GM06990 (cell line): ENCODE measurements at regions not wholly inside any gene's neighbourhood (a gene's known extent, or its start where the extent isn't known, plus 50 kb on each side); places are given as distances from the start of the nearest gene placed in this dataset.

ENCODE experiments used
- DNase-seq: peaks from one replicate; pipeline ENCODE4 v3.0.0-alpha.2; 2011; ENCODE audit not compliant: insufficient read length; ENCODE audit errors: extremely low read depth
- H3K27me3 ChIP-seq: replicated peaks from 2 replicates; pipeline ENCODE4 v1.6.0; 2011; ENCODE audit warnings: low read length; ENCODE audit not compliant: control insufficient read depth, insufficient read depth
- H3K36me3 ChIP-seq: 2 replicates; pipeline ENCODE4 v1.5.1; 2011; ENCODE audit warnings: low read length; ENCODE audit not compliant: control insufficient read depth, insufficient read depth
- H3K4me3 ChIP-seq: replicated peaks from 2 replicates; pipeline ENCODE4 v1.5.1; 2011; ENCODE audit warnings: low read depth, mild to moderate bottlenecking, control low read depth, low read length
- TF ChIP-seq, protein P1 (sequence below): IDR thresholded peaks from 2 replicates; pipeline ENCODE4 v1.5.1; 2011; ENCODE audit warnings: low read length, control low read depth, mild to moderate bottlenecking, inconsistent platforms; ENCODE audit not compliant: insufficient read depth, poor library complexity, severe bottlenecking

DNA sequence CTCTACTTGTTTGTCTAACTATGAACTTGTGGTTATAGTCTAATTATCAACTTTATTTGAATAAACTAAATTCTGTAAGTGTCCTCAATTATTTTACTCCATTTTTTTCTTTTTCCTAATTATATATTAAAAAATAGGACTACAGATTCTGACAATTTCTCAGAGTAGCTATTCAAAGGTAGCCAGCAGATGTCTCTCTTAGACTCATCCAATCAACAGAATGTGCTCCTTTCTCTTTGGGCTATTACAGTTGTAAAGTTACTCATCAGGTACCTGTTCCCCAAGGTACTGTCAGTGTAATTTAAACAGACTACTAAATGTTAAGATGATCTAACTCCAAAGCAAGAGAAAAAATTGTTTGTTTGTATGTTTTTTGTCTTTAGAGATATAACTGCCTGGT is 248.6 kb downstream of the PCDH18 start:
- no peaks in the 10 kb centered on the region for H3K27me3 ChIP-seq
- H3K36me3 ChIP-seq, result no peaks in the 10 kb centered on the region
- TF ChIP-seq, protein P1, sequence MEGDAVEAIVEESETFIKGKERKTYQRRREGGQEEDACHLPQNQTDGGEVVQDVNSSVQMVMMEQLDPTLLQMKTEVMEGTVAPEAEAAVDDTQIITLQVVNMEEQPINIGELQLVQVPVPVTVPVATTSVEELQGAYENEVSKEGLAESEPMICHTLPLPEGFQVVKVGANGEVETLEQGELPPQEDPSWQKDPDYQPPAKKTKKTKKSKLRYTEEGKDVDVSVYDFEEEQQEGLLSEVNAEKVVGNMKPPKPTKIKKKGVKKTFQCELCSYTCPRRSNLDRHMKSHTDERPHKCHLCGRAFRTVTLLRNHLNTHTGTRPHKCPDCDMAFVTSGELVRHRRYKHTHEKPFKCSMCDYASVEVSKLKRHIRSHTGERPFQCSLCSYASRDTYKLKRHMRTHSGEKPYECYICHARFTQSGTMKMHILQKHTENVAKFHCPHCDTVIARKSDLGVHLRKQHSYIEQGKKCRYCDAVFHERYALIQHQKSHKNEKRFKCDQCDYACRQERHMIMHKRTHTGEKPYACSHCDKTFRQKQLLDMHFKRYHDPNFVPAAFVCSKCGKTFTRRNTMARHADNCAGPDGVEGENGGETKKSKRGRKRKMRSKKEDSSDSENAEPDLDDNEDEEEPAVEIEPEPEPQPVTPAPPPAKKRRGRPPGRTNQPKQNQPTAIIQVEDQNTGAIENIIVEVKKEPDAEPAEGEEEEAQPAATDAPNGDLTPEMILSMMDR, result no peak
- no peak for DNase-seq
- no peak overlapping the region for H3K4me3 ChIP-seq

DNA sequence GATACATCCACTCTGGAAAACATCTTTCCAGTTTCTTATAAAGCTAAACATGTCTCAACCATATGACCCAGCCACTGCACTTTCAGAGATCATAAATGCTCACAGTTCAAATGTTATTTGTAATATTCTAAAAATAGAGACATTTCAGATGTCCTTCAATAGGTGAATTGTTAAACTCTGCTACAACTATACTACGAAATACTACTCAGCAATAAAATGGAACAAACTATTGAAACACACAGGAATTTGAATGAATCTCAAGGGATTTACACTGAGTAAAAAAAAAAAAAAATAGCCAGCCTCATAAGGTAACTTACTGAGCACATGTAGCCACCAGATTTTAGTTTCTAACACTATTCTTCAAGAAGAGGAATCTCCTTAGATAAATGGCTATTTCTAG is 253.9 kb downstream of the PCDH18 start:
- TF ChIP-seq, protein P1, result no peak
- Histone ChIP-seq H3K36me3 (no peaks in the 10 kb centered on the region), H3K4me3 (no peak overlapping the region), H3K27me3 (no peaks in the 10 kb centered on the region)
- no peak for DNase-seq

DNA sequence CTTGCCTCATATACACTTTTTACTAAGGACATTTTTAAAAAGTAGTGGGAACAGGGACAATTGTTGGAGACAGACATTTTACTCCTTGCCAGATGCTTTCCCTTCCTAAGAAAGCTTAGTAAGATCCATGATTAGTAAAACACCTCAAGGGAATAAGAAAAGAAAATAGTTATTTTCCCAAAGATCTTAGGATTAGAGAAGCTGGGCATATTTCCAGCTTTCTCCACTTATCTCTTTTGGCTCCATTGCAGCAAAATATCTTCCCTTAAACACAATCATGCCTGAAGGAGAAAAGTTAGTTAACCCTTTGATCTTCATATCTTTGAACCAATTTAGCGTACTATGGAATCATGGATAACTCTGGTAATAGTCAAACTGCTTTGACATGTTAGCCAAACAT is 257.9 kb downstream of the PCDH18 start:
- TF ChIP-seq, protein P1, result no peak
- DNase-seq, result no peak

DNA sequence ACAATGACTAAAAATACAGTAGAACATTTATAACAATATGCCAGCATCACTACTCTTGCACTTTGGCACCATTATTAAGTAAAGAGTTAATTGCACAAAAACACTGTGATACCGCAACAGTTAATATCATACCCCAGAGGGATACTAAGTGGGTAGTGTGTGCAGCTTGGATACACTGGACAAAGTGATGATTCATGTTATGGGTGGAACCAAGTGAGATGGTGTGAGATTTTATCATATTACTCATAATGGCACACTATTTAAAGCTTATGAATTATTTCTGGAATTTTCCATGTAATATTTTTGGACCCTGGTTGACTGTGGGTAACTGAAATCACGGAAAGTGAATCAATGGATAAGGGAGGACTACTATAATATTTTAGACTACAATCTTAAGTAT is 265.3 kb downstream of the PCDH18 start:
- no peak for DNase-seq
- Histone ChIP-seq H3K27me3 (no peaks in the 10 kb centered on the region), H3K36me3 (no peaks in the 10 kb centered on the region), H3K4me3 (no peak overlapping the region)
- TF ChIP-seq, protein P1, result no peak

More for the DNA sequence above, 257.9 kb downstream of the PCDH18 start:
- Histone ChIP-seq H3K4me3 (no peak overlapping the region), H3K36me3 (no peaks in the 10 kb centered on the region), H3K27me3 (no peaks in the 10 kb centered on the region)

DNA sequence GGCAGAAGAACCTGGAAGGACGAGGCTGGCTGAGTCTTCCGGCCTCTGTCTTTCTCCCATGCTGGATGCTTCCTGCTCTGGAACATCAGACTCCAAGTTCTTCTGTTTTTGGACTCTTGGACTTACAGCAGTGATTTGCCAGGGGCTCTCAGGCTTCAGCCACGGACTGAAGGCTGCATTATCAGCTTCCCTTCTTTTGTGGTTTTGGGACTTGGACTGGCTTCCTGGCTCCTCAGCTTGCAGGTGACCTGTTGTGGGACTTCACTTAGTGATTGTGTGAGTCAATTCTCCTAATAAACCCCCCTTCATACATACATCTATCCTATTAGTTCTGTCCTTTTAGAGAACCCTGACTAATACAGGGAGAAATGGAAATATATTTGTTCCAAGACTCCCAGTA is 265.8 kb downstream of the PCDH18 start:
- Histone ChIP-seq H3K36me3 (no peaks in the 10 kb centered on the region), H3K27me3 (no peaks in the 10 kb centered on the region), H3K4me3 (no peak overlapping the region)
- DNase-seq, result no peak
- TF ChIP-seq, protein P1, result no peak

DNA sequence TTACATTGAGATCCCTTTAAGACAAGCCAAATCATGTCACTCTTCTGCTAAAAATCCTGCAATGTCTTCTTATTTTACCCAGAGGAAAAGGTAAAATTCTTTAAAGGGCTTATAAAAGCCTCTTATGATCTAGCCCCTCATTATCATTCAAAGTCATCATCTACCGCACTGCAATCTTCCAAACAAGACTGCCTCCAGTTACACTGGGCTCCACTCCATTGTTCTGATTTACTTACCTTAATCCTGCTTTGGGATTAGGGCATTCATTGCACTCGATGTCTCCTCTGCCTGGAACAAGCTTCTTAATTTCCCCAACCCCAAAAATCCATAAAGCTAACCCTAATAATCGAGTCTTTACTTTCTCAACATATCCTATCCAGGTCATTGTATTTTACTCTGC is 269.1 kb downstream of the PCDH18 start:
- H3K27me3 ChIP-seq, result no peaks in the 10 kb centered on the region
- TF ChIP-seq, protein P1, result no peak
- no peaks in the 10 kb centered on the region for H3K36me3 ChIP-seq
- H3K4me3 ChIP-seq, result no peak overlapping the region
- no peak for DNase-seq
